ENCODE measurements at regions not wholly inside any gene's neighbourhood (a gene's known extent, or its start where the extent isn't known, plus 50 kb on each side); places are given as distances from the start of the nearest gene placed in this dataset.

DNA sequence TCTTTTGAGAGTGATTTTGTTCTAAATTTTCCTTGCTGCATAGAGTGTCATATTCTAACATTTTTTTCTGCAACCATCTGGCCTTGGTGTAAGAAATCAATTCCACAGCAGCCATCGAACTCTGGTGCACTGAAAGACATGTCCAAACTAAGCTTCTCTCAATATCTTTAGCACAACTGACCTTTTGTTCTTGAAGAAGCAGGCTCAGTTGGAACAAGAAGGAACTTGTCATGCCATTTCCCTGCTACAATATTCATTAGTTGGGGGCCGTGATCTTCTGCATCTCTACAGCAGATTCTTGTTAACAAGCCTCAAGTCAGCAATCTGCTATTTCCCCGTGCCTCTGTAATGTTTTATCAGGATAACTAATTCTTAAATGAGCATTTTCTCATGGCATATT lies 1305.6 kb downstream of the CDH11 start:
- TF ChIP-seq, protein P1, sequence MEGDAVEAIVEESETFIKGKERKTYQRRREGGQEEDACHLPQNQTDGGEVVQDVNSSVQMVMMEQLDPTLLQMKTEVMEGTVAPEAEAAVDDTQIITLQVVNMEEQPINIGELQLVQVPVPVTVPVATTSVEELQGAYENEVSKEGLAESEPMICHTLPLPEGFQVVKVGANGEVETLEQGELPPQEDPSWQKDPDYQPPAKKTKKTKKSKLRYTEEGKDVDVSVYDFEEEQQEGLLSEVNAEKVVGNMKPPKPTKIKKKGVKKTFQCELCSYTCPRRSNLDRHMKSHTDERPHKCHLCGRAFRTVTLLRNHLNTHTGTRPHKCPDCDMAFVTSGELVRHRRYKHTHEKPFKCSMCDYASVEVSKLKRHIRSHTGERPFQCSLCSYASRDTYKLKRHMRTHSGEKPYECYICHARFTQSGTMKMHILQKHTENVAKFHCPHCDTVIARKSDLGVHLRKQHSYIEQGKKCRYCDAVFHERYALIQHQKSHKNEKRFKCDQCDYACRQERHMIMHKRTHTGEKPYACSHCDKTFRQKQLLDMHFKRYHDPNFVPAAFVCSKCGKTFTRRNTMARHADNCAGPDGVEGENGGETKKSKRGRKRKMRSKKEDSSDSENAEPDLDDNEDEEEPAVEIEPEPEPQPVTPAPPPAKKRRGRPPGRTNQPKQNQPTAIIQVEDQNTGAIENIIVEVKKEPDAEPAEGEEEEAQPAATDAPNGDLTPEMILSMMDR (IDR thresholded peaks at IDR 0.05): no peak
- no peak for TF ChIP-seq POLR2A (IDR thresholded peaks at IDR 0.05)

Data from testis (tissue), 2 donors.